GM12875 (cell line): ENCODE measurements at regions not wholly inside any gene's neighbourhood (a gene's known extent, or its start where the extent isn't known, plus 50 kb on each side); places are given as distances from the start of the nearest gene placed in this dataset.

ENCODE experiments used
- H3K4me3 ChIP-seq: one replicate; pipeline ENCODE4 v1.5.1; 2011; ENCODE audit warnings: low read depth, low read length, control low read depth
- TF ChIP-seq, protein P1 (sequence below): IDR thresholded peaks from 2 replicates; pipeline ENCODE4 v1.5.1; 2011; ENCODE audit warnings: low read depth, mild to moderate bottlenecking, control low read depth, inconsistent platforms, low read length, moderate library complexity, borderline replicate concordance; ENCODE audit not compliant: insufficient read depth

DNA sequence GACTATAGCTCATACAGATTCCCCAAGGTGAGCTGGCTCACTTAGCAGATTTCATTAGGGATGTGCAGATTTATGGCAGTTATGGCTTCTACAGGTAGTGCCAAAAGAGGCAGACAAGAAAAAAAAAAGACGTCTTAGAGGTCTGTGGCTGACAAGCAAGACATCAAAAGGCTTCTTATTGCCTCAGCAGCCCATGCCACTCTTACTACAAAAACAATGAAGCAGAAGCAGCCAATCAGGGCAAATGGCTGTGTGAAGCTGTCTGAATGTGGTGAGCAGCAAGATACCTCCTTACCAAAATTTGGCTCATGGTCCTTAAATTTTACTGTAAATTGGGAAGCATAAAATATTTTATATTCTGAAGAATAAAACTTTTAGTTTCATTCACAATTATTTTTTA is 557.5 kb upstream of the GOLIM4 start:
- no peak overlapping the region for H3K4me3 ChIP-seq
- TF ChIP-seq, protein P1, sequence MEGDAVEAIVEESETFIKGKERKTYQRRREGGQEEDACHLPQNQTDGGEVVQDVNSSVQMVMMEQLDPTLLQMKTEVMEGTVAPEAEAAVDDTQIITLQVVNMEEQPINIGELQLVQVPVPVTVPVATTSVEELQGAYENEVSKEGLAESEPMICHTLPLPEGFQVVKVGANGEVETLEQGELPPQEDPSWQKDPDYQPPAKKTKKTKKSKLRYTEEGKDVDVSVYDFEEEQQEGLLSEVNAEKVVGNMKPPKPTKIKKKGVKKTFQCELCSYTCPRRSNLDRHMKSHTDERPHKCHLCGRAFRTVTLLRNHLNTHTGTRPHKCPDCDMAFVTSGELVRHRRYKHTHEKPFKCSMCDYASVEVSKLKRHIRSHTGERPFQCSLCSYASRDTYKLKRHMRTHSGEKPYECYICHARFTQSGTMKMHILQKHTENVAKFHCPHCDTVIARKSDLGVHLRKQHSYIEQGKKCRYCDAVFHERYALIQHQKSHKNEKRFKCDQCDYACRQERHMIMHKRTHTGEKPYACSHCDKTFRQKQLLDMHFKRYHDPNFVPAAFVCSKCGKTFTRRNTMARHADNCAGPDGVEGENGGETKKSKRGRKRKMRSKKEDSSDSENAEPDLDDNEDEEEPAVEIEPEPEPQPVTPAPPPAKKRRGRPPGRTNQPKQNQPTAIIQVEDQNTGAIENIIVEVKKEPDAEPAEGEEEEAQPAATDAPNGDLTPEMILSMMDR = no peak

DNA sequence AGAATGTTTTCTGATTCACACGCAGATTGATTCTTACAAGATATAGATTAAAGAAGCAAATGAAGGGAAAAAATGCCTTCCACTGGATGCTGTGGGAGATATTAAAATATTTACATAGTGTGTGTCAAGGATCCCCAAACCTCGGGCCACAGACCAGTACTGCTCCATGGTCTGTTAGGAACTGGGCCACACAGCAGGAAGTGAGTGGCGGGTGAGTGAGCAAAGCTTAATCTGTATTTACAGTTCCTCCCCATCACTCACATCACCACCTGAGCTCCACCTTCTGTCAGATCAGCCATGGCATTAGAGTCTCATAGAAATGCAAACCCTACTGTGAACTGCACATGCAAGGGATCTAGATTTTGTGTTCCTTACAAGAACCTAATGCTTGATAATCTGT is 552.6 kb upstream of the GOLIM4 start:
- TF ChIP-seq, protein P1 = no peak
- no peak overlapping the region for H3K4me3 ChIP-seq

DNA sequence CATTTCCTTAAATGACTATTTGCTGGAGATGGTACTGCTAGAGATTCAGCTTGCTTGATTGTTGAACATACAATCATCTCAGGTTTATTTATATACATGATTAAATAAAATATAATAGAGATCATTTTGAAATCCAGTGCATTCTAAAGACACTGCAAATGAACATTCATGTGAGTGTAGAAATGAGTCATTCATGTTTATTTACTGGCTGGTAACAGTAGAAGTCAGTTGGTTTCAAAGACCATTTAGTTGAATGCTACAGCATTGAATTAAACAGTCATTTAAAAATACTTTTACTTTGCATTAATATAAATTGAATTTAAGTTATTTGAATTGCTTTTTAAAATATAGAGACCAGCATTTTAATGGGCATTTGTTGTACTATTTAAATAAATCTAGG is 551.9 kb upstream of the GOLIM4 start:
- no peak overlapping the region for H3K4me3 ChIP-seq
- TF ChIP-seq, protein P1 = no peak

DNA sequence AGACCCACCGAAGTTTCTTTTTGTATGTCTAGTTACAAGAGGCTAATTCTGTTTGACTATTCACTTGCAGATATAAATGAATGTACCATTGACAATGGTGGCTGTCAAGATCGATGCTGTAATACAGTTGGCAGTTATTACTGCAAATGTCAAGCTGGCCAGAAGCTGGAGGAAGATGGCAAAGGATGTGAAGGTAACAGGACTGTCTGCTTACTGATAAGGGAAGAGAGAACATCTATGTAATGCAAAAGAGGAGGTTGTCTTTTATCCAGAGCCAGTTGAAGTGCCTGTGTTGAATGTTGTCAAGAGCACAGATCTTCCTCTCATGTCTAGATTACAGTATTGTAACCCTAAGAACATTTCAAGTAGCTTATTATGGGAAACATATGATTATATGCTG is 549.5 kb upstream of the GOLIM4 start:
- TF ChIP-seq, protein P1 = no peak
- no peak overlapping the region for H3K4me3 ChIP-seq

GRCh38 chr3:168628549-168628948 is 532.8 kb upstream of the GOLIM4 start:
- TF ChIP-seq, protein P1 = no peak
- no peak overlapping the region for H3K4me3 ChIP-seq

GRCh38 chr3:168625477-168625876 is 529.8 kb upstream of the GOLIM4 start:
- H3K4me3 ChIP-seq = no peak overlapping the region
- TF ChIP-seq, protein P1 = no peak

GRCh38 chr3:168624892-168625448 is 529.2 kb upstream of the GOLIM4 start:
- TF ChIP-seq, protein P1 = no peak
- no peak overlapping the region for H3K4me3 ChIP-seq
